ENCODE measurements at regions not wholly inside any gene's neighbourhood (a gene's known extent, or its start where the extent isn't known, plus 50 kb on each side); places are given as distances from the start of the nearest gene placed in this dataset.
A peak's percentile ranks its signal among the peaks of the same experiment; 100 is the strongest.

DNA sequence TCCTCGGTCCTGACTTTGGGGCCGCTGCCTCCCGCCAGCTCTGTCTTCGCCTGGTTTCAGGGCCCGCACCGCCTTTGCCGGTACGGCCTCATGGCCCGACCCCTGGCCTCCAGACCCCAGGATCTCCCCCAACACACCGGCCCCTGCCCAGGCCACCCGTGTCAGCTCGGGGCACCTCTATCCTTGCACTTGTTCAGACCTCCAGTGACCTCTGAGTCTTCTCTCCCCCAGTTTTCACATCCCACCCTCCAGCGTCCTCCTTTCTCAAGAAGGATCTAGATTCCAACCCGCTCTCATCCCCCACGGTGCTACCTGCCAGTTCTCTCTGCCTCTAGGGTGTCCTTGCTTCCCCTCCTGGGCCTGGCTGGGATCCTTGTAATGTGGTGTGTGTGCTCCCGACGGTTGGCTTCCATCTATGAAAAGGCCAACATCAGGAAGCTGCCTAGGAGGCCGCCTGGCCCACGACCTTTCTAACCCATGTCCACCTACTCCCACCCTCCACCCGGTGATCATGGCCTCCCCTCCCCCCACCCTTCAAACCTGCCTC, 61.1 kb downstream of the SPATA31C2 start:
- DNase-seq = no peak

DNA sequence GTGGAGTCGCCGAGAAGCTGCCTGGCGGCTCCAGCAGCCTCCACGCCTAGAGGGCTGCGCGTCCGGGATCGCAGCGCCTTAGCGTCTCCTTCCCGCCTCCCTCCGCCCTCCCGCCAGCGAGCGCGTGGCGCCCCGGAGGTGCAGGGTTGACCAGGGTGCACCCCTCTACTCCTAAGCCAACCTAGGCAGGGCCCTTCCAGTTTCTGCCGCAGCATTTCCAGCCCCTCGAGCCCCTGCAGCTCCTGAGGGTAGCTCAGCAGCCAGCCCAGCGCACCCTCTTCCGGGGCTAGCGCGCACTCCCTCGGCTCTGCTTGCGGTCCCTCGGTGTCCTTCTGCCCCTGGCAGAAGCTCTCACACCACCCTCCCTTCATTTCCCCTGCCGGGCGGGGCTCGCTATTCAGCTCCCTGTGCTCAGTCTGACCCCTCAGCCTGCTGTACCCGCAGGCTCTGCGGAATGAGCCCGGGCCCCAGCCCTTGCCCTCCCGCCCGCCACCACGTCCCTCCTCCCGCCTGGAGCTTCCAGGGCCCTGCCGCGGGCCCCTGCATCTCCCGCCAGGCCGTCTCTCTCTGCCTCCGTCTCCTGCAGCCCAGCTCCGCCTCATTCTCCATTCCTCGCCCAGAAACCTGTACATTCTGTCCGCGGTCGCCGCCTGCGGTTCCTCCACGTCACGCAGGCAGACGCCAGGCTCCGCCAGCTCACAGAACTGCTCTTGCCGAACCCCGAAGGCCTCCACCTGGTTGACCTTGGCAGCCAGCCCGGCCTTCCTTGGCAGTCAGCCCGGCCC, 61.8 kb downstream of the SPATA31C2 start:
- peak; percentile 62 to 84 for DNase-seq

DNA sequence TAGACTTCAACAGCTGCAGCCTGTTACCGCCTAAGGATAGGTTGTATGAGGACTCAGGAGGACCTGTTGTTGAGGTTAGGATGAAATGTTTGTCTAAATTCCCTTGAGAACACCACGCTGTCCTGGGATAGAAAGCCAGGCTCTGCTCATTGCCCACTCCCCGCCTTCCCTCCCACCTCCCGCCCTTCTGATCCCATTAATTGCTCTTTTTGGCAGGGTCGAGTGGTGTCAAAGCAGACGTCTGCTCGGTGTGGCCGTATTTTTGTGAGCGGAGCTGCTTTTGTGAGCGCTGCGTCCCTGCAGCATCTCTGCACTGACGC, 62.3 kb downstream of the SPATA31C2 start:
- no peak for DNase-seq

DNA sequence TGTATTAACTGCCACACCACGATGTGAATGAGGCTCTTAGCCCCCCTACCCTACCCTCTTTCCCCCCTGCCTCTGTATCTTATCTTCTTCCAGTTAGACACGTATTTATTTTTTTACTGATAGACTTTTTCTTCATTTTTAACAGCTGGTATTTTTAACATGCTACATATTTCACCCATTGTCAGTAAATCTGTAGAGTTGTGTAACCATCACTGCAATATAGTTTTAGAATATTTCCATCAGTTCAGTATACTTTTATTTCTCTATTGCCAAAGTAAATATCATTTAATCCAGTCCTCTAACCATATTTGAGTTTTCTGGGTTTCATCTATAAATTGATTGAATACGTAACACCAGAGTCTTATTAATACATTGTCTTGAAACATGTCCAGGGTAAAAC, 62.8 kb downstream of the SPATA31C2 start:
- no peak for DNase-seq

DNA sequence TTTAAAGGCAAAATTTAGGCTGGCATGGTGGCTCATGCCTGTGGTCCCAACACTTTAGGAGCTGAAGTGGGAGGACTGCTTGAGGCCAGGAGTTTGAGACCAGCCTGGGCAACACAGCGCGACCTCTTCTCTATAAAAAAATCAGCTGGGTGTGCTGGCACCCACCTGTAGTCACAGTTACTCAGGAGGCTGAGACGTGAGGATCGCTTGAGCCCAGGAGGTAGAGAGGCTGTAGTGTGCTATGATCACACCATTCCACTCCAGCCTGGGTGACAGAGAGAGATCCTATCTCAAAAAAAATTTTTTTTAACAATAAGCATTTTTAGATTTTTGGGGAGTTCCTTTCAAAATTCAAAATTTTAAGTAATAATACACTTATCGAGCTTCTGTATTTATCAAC, 63.3 kb downstream of the SPATA31C2 start:
- no peak for DNase-seq

DNA sequence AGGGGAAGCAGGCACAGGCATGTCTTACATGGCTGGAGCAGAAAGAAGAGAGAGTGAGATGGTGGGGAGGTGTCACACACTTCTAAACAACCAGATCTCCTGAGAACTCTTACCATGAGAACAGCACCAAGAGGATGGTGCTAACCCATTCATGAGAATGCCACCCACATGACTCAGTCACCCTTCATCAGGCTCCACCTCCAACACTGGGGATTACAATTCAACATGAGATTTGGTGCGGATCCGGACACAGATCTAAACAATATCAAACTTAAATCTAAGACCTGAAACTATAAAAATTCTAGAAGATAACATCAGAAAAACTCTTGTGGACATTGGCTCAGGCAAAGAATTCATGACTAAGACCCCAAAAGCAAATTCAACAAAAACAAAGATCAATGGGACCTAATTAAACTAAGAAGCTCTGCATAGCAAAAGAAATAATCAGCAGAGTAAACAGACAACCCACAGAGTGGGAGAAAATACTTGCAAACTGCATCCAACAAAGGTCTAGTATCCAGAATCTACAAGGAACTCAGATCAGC, 65.4 kb downstream of the SPATA31C2 start:
- no peak for DNase-seq

DNA sequence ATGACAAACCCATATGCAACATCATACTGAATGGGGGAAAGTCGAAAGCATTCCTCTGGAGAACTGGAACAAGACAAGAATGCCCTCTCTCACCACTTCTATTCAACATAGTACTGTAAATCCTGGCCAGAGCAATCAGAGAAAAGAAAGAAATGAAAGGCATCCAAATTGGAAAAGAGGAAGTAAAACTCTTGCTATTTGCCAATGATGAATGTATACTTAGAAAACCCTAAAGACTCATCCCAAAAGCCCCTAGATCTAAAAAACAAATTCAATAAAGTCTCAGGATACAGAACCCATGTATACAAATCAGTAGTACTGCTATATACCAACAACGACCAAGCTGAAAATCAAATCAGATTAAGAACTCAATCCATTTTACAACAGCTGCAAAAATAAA, 66.9 kb downstream of the SPATA31C2 start:
- no peak for DNase-seq

DNA sequence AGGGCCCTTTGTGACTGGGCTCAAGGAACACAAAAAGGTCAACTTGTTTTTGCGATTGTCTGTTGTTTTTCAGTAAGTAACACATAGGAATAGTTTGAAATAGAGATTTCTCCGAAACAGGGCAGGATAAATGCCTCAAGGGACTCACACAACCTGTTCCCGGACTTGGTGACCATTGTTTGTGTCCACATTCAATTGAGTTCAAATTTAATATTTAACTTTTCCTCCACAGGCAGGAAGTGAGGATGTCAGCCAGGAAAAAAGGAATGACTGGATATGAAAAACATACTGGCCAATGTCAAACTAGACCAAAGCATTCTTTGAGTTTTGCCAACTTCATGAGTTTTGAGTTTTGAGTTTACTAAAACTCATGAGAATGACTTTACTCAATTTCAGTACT, 72.7 kb downstream of the SPATA31C2 start:
- DNase-seq = no peak

DNA sequence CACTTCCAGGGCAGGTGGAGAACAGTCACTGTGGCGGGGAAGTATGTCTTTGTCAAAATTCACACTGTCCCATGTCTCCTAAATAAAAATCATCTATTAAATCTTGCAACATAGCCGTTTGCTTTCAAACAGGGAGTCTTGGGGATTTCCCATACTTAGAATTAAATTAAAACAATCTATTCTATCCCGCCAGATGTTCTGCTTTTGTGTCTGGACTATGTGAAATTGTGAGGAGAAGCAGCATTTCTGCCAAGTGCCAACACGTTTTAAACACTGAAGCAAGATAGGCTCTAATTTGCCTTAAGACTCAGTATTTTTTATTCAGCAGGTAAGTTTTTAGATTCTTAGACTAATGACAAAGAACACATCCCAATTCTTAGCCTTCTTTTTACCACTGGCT, 73.7 kb downstream of the SPATA31C2 start:
- DNase-seq = no peak

DNA sequence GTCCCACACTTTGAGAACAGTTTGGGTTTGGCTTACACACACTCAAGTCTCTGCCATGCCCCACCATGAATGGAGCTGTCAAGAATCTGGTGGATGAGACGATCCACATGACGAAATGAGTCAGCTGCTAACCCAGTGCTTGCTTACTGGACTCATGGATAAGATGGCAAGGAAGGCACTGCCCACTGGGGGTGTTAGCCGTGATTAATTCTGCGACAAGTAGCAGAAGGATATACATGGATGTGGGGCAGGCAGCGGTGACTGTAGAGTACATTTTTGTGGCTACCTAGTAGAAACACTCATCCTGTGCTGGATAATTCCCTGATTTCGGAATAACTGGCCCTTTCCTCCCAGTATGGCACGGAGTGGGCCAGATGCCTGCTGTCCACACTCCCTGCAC, 77.5 kb downstream of the SPATA31C2 start:
- no peak for DNase-seq

DNA sequence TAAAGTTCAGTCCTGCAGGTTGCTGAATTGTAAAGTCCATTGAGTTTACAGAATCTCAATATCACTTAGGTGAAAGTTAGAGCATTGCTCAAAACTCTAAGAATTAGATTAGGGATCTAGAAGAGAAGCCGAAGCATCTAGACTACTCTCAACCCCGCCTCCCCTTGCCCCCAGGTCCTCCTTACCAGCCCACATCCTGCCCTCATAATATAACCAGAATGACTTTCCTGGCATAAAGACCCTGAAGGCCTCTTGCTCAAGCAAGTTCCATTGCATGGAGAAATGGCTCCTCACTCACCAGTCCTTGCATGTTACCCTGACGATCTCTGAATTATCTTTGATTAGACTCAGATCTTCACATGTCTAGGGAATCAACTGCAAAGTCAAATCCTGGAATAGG, 78.8 kb downstream of the SPATA31C2 start:
- DNase-seq = no peak

DNA sequence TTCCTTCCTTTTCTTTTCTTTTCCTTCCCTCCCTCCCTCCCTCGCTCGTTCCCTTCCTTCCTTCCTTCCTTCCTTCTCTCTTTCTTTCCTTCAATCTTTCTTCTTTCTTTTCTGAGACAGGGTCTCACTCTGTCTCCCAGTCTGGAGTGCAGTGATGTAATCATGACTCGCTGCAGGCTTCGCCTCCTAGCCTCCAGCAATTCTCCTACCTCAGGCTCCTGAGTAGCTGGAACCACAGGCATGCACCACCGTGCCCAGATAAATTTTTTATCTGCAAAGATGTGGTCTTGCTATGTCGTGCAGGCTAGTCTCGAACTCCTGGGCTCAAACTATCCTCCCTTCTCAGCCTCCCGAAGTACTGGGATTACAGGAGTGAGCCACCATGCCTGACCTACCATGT, 81.4 kb downstream of the SPATA31C2 start:
- DNase-seq = no peak

DNA sequence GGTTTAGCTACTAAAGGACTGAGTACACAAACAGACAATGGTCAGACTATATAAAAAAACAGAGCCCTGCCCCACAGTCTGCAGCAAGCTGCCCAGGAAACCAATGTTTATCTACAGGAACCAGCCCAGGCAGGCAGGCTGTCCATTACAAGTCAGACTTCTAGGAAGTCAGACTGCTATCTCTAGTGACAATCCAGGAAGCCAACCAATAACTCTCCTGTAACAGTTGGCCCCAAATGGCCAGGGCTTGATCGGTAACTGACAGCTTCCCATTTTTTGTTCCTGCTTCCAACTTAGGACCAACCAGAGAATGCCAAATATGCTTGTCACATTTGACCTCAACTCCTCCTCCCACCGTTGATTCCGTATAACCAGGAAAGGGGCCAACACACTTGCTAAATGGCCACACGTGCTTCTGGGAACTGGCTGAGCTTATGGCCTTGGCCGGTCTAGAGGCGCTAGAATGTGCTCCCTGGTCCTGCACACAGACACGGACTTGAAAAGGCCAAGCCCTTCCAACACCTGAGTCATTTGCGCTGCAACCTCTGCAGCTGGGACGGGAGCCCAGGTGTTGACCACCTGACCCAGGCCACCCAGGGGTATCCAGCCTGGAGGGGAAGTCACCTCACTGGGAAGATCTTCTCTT, 79.6 kb upstream of the CDK20 start:
- DNase-seq = no peak

DNA sequence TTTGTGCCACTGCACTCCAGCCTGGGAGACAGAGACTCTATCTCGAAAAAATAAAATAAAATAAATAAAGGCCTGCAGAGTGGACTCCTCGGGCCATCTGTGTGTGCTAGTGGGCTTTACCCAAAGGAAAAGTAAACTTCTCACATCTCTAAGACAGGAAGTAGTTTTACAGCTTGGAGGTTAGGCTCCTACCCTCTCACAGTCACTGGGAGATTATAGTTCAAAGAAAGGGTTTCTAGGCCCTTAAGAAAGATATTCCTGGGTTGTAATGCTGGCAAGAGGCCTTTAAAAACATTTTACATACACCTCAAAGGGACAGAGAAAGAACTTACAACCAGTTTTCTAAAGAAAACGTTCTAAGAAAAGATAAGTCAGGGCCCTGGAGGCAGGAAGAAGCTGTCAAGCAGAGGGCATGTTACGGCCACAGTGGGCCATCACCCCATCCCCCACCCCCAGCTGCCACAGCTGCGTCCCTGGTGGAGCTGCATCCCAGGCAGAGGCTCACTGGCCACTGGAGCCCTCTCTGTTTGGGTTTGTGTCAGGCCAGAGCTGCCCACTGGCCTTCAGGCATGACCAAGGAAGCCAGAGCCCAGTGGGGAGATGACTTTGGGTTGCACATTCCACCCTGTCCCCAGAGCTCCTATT, 78.1 kb upstream of the CDK20 start:
- DNase-seq = no peak

DNA sequence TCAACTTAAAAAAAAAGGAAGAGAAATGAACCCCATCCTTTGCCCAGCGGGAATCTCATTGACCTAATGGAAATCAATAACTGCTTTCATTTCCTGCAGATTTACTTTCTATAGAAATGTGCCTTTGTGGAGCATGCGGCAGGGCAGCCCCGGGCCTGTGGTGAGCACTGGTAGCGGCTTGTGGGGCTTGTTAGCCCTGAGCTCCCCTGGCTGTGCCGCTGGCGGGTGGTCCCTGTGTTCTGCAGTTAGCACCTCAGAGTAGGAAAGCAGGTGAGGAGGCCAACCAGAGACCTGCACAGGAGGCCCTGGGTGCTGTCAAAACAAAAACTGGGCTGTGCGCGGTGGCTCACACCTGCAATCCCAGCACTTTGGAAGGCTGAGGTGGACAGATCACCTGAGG, 76.8 kb upstream of the CDK20 start:
- no peak for DNase-seq

DNA sequence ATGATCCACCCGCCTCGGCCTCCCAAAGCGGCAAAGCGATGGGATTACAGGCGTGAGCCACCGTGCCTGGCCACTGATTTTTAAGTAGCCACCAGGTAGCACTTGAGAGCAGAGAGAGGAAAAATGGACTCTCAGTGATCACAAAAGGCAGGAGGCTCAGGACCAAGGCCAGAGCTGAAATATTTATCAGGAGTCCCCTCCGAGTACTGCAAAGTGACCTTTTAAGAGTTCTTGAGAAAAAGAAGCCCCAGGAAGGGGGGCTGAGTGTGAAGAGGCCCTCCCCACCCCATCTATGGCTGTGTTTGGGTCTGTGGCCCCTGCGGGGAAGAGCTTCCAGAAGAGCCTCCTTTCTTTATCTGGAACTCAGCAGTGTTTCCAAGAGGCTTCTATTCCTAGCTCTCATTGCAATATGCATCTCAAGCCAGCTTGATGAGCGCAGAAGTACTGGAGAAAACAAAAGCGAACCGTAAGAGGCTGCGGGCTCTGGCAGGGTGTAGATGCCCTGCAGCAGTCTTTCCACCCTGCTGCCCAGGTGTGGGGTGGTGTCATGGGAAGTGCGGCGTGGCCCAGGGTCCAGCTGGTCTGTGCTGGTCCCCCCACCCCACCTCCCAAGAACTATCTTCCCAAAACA, 75.5 kb upstream of the CDK20 start:
- DNase-seq = no peak

DNA sequence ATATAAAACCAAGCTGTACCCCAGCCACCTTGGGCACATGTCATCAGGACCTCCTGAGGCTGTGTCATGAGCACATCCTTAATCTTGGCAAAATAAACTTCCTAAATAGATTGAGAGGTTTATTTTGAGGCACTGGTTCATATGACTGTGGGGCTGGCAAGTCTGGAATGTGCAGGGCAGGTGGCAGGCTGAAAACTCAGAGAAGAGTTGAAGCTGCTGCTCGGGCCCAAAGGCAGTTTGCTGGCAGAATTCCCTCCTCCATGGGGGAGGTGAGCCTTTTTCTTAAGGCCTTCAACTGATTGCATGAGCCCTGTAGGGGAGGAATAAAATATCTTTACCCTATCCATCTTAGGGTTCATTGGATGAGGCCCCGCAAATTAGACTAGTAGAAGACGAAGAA, 72.2 kb upstream of the CDK20 start:
- DNase-seq = no peak

DNA sequence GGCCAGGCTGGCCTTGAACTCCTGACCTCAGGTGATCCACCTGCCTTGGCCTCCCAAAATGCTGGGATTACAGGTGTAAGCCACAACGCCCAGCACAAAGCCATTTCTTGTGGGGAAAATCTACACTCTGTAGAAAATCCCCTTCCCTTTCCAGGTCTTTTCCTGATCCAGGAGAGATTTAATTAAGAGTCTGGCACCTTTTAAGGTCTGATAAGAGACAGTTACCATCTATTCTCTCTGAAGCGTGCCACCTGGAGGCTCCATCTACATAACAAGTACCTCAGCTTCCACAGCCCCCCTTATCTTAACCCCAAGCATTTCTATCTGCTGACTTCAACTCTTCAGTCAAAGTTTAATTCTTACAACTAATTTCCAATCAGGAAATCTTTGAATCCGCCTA, 71.4 kb upstream of the CDK20 start:
- DNase-seq = no peak

DNA sequence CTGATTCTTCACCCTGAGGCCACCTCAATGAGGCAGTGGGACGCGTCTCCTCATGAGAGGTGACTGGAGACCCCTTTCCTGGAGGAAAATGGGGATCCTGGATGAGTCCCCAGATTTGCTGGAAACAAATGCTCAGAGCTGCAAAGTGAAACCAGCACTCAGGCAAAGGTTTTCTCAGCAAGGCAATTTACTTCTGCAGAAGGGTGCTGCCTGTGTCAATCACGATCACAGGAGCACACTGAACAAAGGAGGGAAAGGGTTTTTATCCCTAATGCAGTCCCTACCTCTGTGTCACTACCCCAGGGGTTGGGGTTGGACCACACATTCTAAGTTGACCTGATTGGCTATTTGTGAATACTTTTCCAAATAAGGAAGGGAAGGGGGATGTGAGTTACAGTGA, 69.9 kb upstream of the CDK20 start:
- DNase-seq = no peak

DNA sequence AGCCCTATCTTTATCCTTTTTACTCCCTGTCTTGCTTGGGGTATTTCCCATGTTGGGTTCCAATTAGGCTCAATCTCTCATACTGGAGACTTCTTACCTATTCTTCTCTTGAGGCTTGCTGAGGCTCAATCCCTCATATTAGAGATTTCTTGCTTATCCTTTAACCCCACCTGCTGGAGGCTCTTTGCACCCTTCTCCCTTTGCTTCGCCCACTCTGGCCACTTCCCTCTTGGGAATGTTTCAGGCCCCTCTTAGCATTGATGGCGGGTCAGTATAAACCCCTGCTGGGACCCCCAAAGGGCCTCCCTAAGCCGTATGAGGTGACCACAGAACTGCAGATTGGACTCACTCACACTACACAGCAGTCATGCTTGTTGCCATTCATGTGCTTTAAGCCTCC, 69.3 kb upstream of the CDK20 start:
- no peak for DNase-seq

DNA sequence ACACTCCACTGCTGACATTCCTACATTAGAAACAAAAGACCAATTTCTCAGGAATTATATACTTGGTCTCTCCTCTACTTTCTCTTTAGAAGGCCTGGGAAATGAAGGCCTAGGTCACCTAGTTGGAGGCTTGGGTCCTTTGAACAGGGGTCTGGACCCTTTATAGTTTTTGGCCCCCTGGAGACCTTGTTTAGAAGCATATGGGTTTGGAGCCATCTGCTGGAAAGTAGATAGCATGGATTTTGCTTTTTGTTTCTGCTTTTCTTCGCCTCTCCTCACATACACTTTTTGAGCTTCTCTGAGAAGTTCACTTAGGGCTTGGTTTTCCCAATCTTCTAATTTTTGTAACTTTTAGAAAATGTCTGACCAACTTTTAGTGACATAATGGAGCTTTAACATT, 67.1 kb upstream of the CDK20 start:
- no peak for DNase-seq

DNA sequence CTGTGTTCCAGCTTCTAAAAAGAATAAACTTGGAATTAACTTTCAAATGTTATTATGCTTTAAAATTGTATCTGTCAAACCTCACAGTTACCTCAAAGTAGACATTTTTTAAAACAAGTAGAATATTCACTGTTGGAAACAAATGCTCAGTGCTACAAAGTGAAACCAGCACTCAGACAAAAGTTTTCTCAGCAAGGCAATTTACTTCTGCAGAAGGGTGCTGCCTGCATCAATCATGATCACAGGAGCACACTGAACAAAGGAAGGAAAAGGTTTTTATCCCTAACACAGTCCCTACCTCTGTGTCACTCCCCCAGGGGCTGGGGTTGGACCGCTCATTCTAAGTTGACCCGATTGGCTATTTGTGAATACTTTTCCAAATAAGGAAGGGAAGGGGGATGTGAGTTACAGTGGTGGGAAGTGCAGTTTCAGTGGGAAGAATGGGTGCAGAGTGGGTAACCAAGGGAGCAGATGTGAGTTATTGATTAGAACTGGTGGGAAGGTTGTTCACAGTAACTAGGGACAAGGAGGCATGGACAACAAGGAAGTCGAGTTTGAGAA, 63.0 kb upstream of the CDK20 start:
- DNase-seq = no peak

DNA sequence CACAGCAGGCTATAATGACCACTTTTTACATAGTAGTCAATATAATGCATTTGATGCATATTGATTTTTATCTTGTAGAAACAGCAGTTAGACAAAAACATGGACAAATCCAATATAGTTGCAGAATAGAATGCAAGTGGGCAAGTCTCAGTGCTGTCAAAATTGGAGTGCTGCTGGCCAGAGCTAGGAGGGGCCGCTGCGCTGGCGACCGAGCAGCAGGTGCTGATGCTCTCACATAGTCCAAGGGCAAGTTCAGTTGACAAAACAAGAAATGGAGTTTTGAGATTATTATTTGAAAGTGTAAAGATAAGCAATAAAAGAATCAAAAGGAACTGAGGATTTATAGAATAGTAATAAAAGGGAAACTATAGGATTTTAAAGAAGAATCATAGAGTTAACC, 60.6 kb upstream of the CDK20 start:
- no peak for DNase-seq
